ENCODE measurements at regions not wholly inside any gene's neighbourhood (a gene's known extent, or its start where the extent isn't known, plus 50 kb on each side); places are given as distances from the start of the nearest gene placed in this dataset.

DNA sequence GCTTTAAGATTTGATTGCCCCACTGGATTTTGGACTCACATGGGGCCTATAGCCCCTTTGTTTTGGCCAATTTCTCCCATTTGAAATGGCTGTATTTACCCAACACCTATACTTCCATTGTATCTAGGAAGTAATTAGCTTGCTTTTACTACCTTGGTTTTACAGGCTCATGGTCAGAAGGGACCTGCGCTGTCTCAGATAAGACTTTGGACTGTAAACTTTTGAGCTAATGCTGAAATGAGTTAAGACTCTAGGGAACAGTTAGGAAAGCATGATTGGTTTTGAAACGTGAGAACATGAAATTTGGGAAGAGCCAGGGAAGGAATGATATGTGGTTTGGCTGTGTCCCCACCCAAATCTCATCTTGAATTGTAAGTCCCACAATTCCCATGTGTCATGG, 419.0 kb upstream of the TMPO start:
- no peak for DNase-seq (ENCODE audit: low spot score)
- no peak for TF ChIP-seq CTCF (IDR thresholded peaks at IDR 0.05; ENCODE audit: extremely low read depth, insufficient read depth, missing control alignments)
- in situ Hi-C loops (cut with MboI; ENCODE audit: low pct_unique_long_range_greater_than_20kb, low sequenced_read_pairs, unreplicated experiment) = no loop called here

DNA sequence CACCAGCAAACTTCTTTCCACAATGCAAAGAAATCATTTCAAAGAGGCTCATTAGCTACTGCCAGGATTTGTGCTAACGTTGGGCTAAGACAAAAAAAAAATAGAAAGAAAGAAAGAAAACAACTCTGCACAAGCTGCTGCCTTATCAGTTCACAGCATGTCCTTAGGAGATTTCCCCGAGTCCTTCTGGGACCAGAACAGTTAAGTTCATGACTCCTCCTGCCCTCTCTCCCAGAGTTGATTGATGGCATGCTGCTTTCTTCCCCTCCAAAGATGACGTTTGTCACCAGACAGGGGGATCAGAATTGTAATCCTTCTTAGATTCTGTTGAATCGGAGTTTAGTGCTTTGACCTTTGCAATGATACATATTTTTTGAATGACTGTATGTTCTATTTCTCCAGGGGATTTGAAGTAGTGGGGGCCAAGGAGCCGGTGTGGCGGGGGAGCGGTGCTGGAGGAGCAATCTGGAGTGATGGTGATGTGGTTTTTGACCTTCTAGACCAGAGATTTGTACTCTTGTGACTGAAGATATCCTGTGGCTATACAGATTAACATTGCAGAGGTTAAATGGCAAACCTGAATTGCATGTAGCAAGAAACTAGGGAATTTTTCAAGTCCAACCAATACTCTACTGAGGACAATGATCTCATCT, 409.2 kb upstream of the TMPO start:
- TF ChIP-seq CTCF (IDR thresholded peaks at IDR 0.05; ENCODE audit: extremely low read depth, insufficient read depth, missing control alignments) = no peak
- DNase-seq (ENCODE audit: low spot score) = no peak
- in situ Hi-C loops (cut with MboI; ENCODE audit: low pct_unique_long_range_greater_than_20kb, low sequenced_read_pairs, unreplicated experiment) = no loop called here

DNA sequence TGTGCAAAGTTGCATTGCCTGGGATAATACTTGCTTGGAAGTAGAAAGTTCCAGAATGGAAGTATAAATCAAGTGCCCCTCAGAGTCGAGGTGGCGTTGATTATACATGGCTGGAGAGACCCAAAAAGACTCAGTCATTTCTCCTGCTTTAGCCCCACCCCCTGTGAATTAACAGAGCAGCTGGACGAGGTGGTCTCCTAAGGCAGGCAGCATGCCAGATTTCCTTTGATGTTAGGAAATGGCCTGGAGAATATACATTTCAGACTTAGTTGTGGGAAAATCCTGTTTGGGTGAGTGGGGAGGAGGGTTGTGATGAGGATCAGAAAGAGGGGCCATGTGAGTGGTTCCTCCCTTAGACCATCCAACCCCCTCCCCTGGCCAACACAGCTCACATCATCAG, 406.1 kb upstream of the TMPO start:
- in situ Hi-C loops (cut with MboI; ENCODE audit: low pct_unique_long_range_greater_than_20kb, low sequenced_read_pairs, unreplicated experiment) = no loop called here
- no peak for TF ChIP-seq CTCF (IDR thresholded peaks at IDR 0.05; ENCODE audit: extremely low read depth, insufficient read depth, missing control alignments)
- no peak for DNase-seq (ENCODE audit: low spot score)

- in situ Hi-C loops (cut with MboI; ENCODE audit: low pct_unique_long_range_greater_than_20kb, low sequenced_read_pairs, unreplicated experiment) = no loop called here
- DNase-seq (ENCODE audit: low spot score) = no peak
- TF ChIP-seq CTCF (IDR thresholded peaks at IDR 0.05; ENCODE audit: extremely low read depth, insufficient read depth, missing control alignments) = no peak
Observed at GRCh38 chr12:98110536-98110935, 404.9 kb upstream of the TMPO start.

GRCh38 chr12:98113548-98113947, 401.8 kb upstream of the TMPO start:
- in situ Hi-C loops (cut with MboI; ENCODE audit: low pct_unique_long_range_greater_than_20kb, low sequenced_read_pairs, unreplicated experiment) = no loop called here
- DNase-seq (ENCODE audit: low spot score) = no peak
- TF ChIP-seq CTCF (IDR thresholded peaks at IDR 0.05; ENCODE audit: extremely low read depth, insufficient read depth, missing control alignments) = no peak

GRCh38 chr12:98121963-98122362, 393.4 kb upstream of the TMPO start:
- DNase-seq (ENCODE audit: low spot score) = no peak
- TF ChIP-seq CTCF (IDR thresholded peaks at IDR 0.05; ENCODE audit: extremely low read depth, insufficient read depth, missing control alignments) = no peak
- in situ Hi-C loops (cut with MboI; ENCODE audit: low pct_unique_long_range_greater_than_20kb, low sequenced_read_pairs, unreplicated experiment) = no loop called here

Data from GM13977 (cell line).